GM12891 (cell line): ENCODE measurements at regions not wholly inside any gene's neighbourhood (a gene's known extent, or its start where the extent isn't known, plus 50 kb on each side); places are given as distances from the start of the nearest gene placed in this dataset.

Experiments
- POLR2A ChIP-seq: IDR thresholded peaks from 2 replicates; pipeline ENCODE4 v1.6.1; 2011; ENCODE audit warnings: low read depth, low read length, control low read depth
- POLR2AphosphoS5 ChIP-seq: IDR thresholded peaks from 2 replicates; pipeline ENCODE4 v1.6.1; 2011; ENCODE audit warnings: low read depth, low read length, control low read depth

GRCh38 chr1:221796700-221797099, 54.8 kb upstream of the DUSP10 start:
- TF ChIP-seq POLR2AphosphoS5 (no peak), POLR2A (no peak)
